GM23338 (cell line): ENCODE measurements at regions not wholly inside any gene's neighbourhood (a gene's known extent, or its start where the extent isn't known, plus 50 kb on each side); places are given as distances from the start of the nearest gene placed in this dataset.

Source experiments
- ATAC-seq: fragments of 200-7000 bp; cut with Tn5 transposase; 3 replicates; pipeline ENCODE4 v1.9.1; 2020
- DNase-seq: peaks from one replicate; pipeline ENCODE4 v3.0.0-alpha.2; 2015; ENCODE audit warnings: low spot score
- H2AFZ ChIP-seq: fragments of 200-600 bp; sonication (generic); 2 replicates; pipeline ENCODE4 v1.8.0; 2016; ENCODE audit warnings: antibody characterized with exemption, mild to moderate bottlenecking, moderate library complexity
- H3F3A ChIP-seq: fragments of 200-600 bp; sonication (generic); replicated peaks from 2 replicates; pipeline ENCODE4 v1.8.0; 2017; ENCODE audit warnings: antibody characterized with exemption, mixed run types, low read depth
- H3K27ac ChIP-seq: fragments of 200-600 bp; sonication (generic); 2 replicates; pipeline ENCODE4 v1.6.1; 2016; ENCODE audit warnings: low read depth
- H3K27me3 ChIP-seq: fragments of 200-600 bp; sonication (generic); 2 replicates; pipeline ENCODE4 v1.8.0; 2016; ENCODE audit warnings: mild to moderate bottlenecking, mixed run types, moderate library complexity; ENCODE audit not compliant: insufficient read depth
- H3K36me3 ChIP-seq: fragments of 200-600 bp; sonication (generic); 2 replicates; pipeline ENCODE4 v1.8.0; 2016; ENCODE audit warnings: mild to moderate bottlenecking; ENCODE audit not compliant: insufficient read depth
- H3K4me1 ChIP-seq: fragments of 200-600 bp; sonication (generic); 2 replicates; pipeline ENCODE4 v1.8.0; 2016; ENCODE audit warnings: mild to moderate bottlenecking, moderate library complexity; ENCODE audit not compliant: insufficient read depth
- H3K4me2 ChIP-seq: fragments of 200-600 bp; sonication (generic); 2 replicates; pipeline ENCODE4 v1.7.1; 2017; ENCODE audit warnings: mixed run types
- H3K4me3 ChIP-seq: fragments of 200-600 bp; sonication (generic); 2 replicates; pipeline ENCODE4 v1.6.1; 2016; ENCODE audit warnings: mixed run types
- H3K79me2 ChIP-seq: fragments of 200-600 bp; sonication (generic); replicated peaks from 2 replicates; pipeline ENCODE4 v1.8.0; 2017; ENCODE audit warnings: mild to moderate bottlenecking; ENCODE audit not compliant: insufficient read depth
- H3K9me2 ChIP-seq: fragments of 200-600 bp; sonication (generic); 2 replicates; pipeline ENCODE4 v1.8.0; 2017; ENCODE audit not compliant: insufficient read depth
- H4K20me1 ChIP-seq: fragments of 200-600 bp; sonication (generic); replicated peaks from 2 replicates; pipeline ENCODE4 v1.8.0; 2017; ENCODE audit warnings: mild to moderate bottlenecking; ENCODE audit not compliant: insufficient read depth
- H3K27ac Mint-ChIP-seq: 2 replicates; pipeline ENCODE4 v1.8.0; 2020; ENCODE audit warnings: inconsistent platforms, mild to moderate bottlenecking, moderate library complexity, mixed read lengths
- H3K27me3 Mint-ChIP-seq: 3 replicates; pipeline ENCODE4 v1.8.0; 2022; ENCODE audit warnings: low read depth, mild to moderate bottlenecking, moderate library complexity, mixed read lengths, inconsistent platforms; ENCODE audit not compliant: insufficient read depth, poor library complexity
- H3K36me3 Mint-ChIP-seq: 3 replicates; pipeline ENCODE4 v1.8.0; 2021; ENCODE audit warnings: low read depth, mild to moderate bottlenecking, inconsistent platforms, moderate library complexity, mixed read lengths
- H3K4me1 Mint-ChIP-seq: 3 replicates; pipeline ENCODE4 v1.8.0; 2020; ENCODE audit warnings: mild to moderate bottlenecking, inconsistent platforms, mixed read lengths
- H3K4me3 Mint-ChIP-seq: 3 replicates; pipeline ENCODE4 v1.8.0; 2021; ENCODE audit warnings: moderate library complexity, mild to moderate bottlenecking, inconsistent platforms, mixed read lengths
- H3K9me3 Mint-ChIP-seq: 3 replicates; pipeline ENCODE4 v1.8.0; 2020; ENCODE audit warnings: moderate library complexity, mild to moderate bottlenecking, inconsistent platforms, mixed read lengths
- EZH2 ChIP-seq: fragments of 200-600 bp; sonication (generic); IDR thresholded peaks from one replicate; pipeline ENCODE4 v1.8.0; 2017; ENCODE audit warnings: antibody characterized with exemption, mild to moderate bottlenecking, low read depth; ENCODE audit not compliant: unreplicated experiment
- EZH2phosphoT487 ChIP-seq: fragments of 200-600 bp; sonication (generic); IDR thresholded peaks from one replicate; pipeline ENCODE4 v1.8.1; 2018; ENCODE audit warnings: antibody characterized with exemption; ENCODE audit not compliant: unreplicated experiment
- JUNB ChIP-seq: IDR thresholded peaks from one replicate; pipeline ENCODE4 v1.6.1; 2016; ENCODE audit warnings: antibody characterized with exemption; ENCODE audit not compliant: unreplicated experiment
- NANOG ChIP-seq: IDR thresholded peaks from 2 replicates; pipeline ENCODE4 v1.6.1; 2016; ENCODE audit warnings: antibody characterized with exemption, borderline replicate concordance
- POLR2AphosphoS5 ChIP-seq: IDR thresholded peaks from 2 replicates; pipeline ENCODE4 v1.6.1; 2016; ENCODE audit warnings: antibody characterized with exemption, low read depth
- STAT1 ChIP-seq: IDR thresholded peaks from one replicate; pipeline ENCODE4 v1.6.1; 2016; ENCODE audit warnings: antibody characterized with exemption; ENCODE audit not compliant: unreplicated experiment
- ZNF331 ChIP-seq: fragments of 250-450 bp; sonication (Bioruptor Pico); IDR thresholded peaks from 2 replicates; pipeline ENCODE4 v1.5.0; 2020; ENCODE audit warnings: low read depth, mild to moderate bottlenecking, moderate library complexity
- TF ChIP-seq, protein P1 (sequence below): fragments of 250-450 bp; sonication (Bioruptor Pico); IDR thresholded peaks from 2 replicates; pipeline ENCODE4 v1.5.0; 2020; ENCODE audit warnings: mild to moderate bottlenecking, moderate library complexity
- TF ChIP-seq, protein P2 (sequence below): IDR thresholded peaks from 2 replicates; pipeline ENCODE4 v1.6.1; 2016; ENCODE audit warnings: antibody characterized with exemption
- TF ChIP-seq, protein P3 (sequence below), 2 experiments: fragments of 200-600 bp in 1 of 2; sonication (generic) in 1 of 2; conservative IDR thresholded peaks; 2 replicates each; pipeline versions ENCODE4 v1.5.1 to v1.6.1; 2016 to 2017; ENCODE audit warnings: antibody characterized with exemption in 2 of 2, low read depth in 2 of 2, mild to moderate bottlenecking in 2 of 2, moderate library complexity in 1 of 2
- TF ChIP-seq, protein P4 (sequence below): IDR thresholded peaks from one replicate; pipeline ENCODE4 v1.6.1; 2018; ENCODE audit warnings: antibody characterized with exemption; ENCODE audit not compliant: unreplicated experiment

DNA sequence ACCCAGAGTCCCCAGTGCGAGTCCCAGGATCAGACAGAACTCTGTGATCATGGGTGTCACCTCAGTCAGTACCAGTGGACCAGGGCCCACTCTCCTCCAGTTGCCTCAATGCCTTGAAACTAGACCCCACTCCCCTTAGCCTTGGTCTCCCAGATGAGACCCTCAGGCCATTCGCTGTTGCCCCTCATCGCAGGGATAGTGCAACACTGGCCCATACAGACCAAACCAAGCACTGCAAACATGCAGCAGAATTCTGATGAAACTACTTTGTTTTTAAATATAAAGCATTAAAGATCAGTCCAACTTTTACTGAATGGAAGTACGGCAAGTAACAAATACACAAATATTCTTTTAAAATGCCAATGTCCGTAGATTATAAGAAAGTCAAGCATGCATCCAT lies 101.2 kb upstream of the NT5E start:
- no peaks in the 10 kb centered on the region for H3K27me3 ChIP-seq
- no peaks in the 10 kb centered on the region for H3K4me1 Mint-ChIP-seq
- no peak overlapping the region for H3K27ac Mint-ChIP-seq
- TF ChIP-seq EZH2phosphoT487 (no peak), EZH2 (no peak), STAT1 (no peak), POLR2AphosphoS5 (no peak), NANOG (no peak), ZNF331 (no peak), JUNB (no peak)
- TF ChIP-seq, protein P1, sequence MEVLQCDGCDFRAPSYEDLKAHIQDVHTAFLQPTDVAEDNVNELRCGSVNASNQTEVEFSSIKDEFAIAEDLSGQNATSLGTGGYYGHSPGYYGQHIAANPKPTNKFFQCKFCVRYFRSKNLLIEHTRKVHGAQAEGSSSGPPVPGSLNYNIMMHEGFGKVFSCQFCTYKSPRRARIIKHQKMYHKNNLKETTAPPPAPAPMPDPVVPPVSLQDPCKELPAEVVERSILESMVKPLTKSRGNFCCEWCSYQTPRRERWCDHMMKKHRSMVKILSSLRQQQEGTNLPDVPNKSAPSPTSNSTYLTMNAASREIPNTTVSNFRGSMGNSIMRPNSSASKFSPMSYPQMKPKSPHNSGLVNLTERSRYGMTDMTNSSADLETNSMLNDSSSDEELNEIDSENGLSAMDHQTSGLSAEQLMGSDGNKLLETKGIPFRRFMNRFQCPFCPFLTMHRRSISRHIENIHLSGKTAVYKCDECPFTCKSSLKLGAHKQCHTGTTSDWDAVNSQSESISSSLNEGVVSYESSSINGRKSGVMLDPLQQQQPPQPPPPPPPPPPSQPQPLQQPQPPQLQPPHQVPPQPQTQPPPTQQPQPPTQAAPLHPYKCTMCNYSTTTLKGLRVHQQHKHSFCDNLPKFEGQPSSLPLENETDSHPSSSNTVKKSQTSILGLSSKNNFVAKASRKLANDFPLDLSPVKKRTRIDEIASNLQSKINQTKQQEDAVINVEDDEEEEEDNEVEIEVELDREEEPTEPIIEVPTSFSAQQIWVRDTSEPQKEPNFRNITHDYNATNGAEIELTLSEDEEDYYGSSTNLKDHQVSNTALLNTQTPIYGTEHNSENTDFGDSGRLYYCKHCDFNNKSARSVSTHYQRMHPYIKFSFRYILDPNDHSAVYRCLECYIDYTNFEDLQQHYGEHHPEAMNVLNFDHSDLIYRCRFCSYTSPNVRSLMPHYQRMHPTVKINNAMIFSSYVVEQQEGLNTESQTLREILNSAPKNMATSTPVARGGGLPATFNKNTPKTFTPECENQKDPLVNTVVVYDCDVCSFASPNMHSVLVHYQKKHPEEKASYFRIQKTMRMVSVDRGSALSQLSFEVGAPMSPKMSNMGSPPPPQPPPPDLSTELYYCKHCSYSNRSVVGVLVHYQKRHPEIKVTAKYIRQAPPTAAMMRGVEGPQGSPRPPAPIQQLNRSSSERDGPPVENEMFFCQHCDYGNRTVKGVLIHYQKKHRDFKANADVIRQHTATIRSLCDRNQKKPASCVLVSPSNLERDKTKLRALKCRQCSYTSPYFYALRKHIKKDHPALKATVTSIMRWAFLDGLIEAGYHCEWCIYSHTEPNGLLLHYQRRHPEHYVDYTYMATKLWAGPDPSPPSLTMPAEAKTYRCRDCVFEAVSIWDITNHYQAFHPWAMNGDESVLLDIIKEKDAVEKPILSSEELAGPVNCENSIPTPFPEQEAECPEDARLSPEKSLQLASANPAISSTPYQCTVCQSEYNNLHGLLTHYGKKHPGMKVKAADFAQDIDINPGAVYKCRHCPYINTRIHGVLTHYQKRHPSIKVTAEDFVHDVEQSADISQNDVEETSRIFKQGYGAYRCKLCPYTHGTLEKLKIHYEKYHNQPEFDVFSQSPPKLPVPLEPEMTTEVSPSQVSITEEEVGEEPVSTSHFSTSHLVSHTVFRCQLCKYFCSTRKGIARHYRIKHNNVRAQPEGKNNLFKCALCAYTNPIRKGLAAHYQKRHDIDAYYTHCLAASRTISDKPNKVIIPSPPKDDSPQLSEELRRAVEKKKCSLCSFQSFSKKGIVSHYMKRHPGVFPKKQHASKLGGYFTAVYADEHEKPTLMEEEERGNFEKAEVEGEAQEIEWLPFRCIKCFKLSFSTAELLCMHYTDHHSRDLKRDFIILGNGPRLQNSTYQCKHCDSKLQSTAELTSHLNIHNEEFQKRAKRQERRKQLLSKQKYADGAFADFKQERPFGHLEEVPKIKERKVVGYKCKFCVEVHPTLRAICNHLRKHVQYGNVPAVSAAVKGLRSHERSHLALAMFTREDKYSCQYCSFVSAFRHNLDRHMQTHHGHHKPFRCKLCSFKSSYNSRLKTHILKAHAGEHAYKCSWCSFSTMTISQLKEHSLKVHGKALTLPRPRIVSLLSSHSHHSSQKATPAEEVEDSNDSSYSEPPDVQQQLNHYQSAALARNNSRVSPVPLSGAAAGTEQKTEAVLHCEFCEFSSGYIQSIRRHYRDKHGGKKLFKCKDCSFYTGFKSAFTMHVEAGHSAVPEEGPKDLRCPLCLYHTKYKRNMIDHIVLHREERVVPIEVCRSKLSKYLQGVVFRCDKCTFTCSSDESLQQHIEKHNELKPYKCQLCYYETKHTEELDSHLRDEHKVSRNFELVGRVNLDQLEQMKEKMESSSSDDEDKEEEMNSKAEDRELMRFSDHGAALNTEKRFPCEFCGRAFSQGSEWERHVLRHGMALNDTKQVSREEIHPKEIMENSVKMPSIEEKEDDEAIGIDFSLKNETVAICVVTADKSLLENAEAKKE (CRISPR knock-in tag), result no peak
- TF ChIP-seq, protein P2, sequence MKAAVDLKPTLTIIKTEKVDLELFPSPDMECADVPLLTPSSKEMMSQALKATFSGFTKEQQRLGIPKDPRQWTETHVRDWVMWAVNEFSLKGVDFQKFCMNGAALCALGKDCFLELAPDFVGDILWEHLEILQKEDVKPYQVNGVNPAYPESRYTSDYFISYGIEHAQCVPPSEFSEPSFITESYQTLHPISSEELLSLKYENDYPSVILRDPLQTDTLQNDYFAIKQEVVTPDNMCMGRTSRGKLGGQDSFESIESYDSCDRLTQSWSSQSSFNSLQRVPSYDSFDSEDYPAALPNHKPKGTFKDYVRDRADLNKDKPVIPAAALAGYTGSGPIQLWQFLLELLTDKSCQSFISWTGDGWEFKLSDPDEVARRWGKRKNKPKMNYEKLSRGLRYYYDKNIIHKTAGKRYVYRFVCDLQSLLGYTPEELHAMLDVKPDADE, result no peak
- TF ChIP-seq, protein P3, sequence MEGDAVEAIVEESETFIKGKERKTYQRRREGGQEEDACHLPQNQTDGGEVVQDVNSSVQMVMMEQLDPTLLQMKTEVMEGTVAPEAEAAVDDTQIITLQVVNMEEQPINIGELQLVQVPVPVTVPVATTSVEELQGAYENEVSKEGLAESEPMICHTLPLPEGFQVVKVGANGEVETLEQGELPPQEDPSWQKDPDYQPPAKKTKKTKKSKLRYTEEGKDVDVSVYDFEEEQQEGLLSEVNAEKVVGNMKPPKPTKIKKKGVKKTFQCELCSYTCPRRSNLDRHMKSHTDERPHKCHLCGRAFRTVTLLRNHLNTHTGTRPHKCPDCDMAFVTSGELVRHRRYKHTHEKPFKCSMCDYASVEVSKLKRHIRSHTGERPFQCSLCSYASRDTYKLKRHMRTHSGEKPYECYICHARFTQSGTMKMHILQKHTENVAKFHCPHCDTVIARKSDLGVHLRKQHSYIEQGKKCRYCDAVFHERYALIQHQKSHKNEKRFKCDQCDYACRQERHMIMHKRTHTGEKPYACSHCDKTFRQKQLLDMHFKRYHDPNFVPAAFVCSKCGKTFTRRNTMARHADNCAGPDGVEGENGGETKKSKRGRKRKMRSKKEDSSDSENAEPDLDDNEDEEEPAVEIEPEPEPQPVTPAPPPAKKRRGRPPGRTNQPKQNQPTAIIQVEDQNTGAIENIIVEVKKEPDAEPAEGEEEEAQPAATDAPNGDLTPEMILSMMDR (conservative IDR thresholded peaks at IDR 0.05; ENCODE audit: low read depth in 2 of 2), result no peak
- TF ChIP-seq, protein P4, sequence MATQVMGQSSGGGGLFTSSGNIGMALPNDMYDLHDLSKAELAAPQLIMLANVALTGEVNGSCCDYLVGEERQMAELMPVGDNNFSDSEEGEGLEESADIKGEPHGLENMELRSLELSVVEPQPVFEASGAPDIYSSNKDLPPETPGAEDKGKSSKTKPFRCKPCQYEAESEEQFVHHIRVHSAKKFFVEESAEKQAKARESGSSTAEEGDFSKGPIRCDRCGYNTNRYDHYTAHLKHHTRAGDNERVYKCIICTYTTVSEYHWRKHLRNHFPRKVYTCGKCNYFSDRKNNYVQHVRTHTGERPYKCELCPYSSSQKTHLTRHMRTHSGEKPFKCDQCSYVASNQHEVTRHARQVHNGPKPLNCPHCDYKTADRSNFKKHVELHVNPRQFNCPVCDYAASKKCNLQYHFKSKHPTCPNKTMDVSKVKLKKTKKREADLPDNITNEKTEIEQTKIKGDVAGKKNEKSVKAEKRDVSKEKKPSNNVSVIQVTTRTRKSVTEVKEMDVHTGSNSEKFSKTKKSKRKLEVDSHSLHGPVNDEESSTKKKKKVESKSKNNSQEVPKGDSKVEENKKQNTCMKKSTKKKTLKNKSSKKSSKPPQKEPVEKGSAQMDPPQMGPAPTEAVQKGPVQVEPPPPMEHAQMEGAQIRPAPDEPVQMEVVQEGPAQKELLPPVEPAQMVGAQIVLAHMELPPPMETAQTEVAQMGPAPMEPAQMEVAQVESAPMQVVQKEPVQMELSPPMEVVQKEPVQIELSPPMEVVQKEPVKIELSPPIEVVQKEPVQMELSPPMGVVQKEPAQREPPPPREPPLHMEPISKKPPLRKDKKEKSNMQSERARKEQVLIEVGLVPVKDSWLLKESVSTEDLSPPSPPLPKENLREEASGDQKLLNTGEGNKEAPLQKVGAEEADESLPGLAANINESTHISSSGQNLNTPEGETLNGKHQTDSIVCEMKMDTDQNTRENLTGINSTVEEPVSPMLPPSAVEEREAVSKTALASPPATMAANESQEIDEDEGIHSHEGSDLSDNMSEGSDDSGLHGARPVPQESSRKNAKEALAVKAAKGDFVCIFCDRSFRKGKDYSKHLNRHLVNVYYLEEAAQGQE, result no peak
- no peak overlapping the region for H3K4me2 ChIP-seq
- no peak overlapping the region for H3K27ac ChIP-seq
- no peak for ATAC-seq
- no peaks in the 10 kb centered on the region for H3K9me3 Mint-ChIP-seq
- H3K9me2 ChIP-seq, result 0 out of 2 replicates have a peak, but pooled peaks cover 3% of the 10 kb centered on the region
- no peak overlapping the region for H3K4me3 ChIP-seq
- H3K4me3 Mint-ChIP-seq, result no peak overlapping the region
- no peaks in the 10 kb centered on the region for H3K79me2 ChIP-seq
- no peaks in the 10 kb centered on the region for H3K36me3 ChIP-seq
- H2AFZ ChIP-seq, result no peak overlapping the region
- DNase-seq, result no peak
- H3K4me1 ChIP-seq, result no peaks in the 10 kb centered on the region
- H4K20me1 ChIP-seq, result no peaks in the 10 kb centered on the region
- H3K27me3 Mint-ChIP-seq, result no peaks in the 10 kb centered on the region
- H3F3A ChIP-seq, result no peaks in the 10 kb centered on the region
- no peaks in the 10 kb centered on the region for H3K36me3 Mint-ChIP-seq
